IMR-90 (cell line): ENCODE measurements at regions not wholly inside any gene's neighbourhood (a gene's known extent, or its start where the extent isn't known, plus 50 kb on each side); places are given as distances from the start of the nearest gene placed in this dataset.

Source experiments
- ATAC-seq: fragments of 200-7000 bp; cut with Tn5 transposase; 2 replicates; pipeline ENCODE4 v1.9.1; 2020; ENCODE audit warnings: low read depth, mild to moderate bottlenecking, moderate library complexity
- BruUV-seq: library from RNA; stranded (reverse); fragments of 400-500 nt; replicated peaks from 2 replicates; lab custom pipeline; 2021; lab: Mats Ljungman, UMichigan
- CTCF ChIA-PET: fragments of 300-600 bp; formaldehyde crosslinking; extraction: SDS; loops from one replicate; lab custom pipeline; 2021; ENCODE audit warnings: antibody characterized with exemption; lab: Yijun Ruan, JAX
- POLR2A ChIA-PET: fragments of 300-600 bp; sonication (Branson Sonifier 250); formaldehyde crosslinking; loops from one replicate; lab custom pipeline; 2022; ENCODE audit warnings: antibody characterized with exemption; ENCODE audit not compliant: unreplicated experiment; lab: Charles Lee
- DNase-seq: peaks from one replicate; pipeline ENCODE4 v3.0.0; 2013
- H2AFZ ChIP-seq: replicated peaks from 2 replicates; pipeline ENCODE3; 2013; ENCODE audit warnings: low read length, mild to moderate bottlenecking; ENCODE audit not compliant: poor library complexity
- H2AK5ac ChIP-seq: 2 replicates; pipeline ENCODE4 v1.6.1; 2013; ENCODE audit warnings: low read depth, low read length, inconsistent platforms
- H2AK9ac ChIP-seq: replicated peaks from 2 replicates; pipeline ENCODE3; 2013; ENCODE audit warnings: mild to moderate bottlenecking, low read depth, low read length, moderate library complexity; ENCODE audit not compliant: poor library complexity
- H2BK120ac ChIP-seq: 2 replicates; pipeline ENCODE4 v1.6.1; 2013; ENCODE audit warnings: low read depth, low read length, inconsistent platforms
- H2BK15ac ChIP-seq: 3 replicates; pipeline ENCODE4 v1.6.1; 2013; ENCODE audit warnings: low read depth, low read length, inconsistent platforms
- H2BK20ac ChIP-seq: 2 replicates; pipeline ENCODE4 v1.6.1; 2013; ENCODE audit warnings: low read depth, mild to moderate bottlenecking, inconsistent platforms, low read length, moderate library complexity
- H2BK5ac ChIP-seq: 2 replicates; pipeline ENCODE4 v1.6.1; 2013; ENCODE audit warnings: mild to moderate bottlenecking, low read depth, low read length, inconsistent platforms; ENCODE audit not compliant: poor library complexity, severe bottlenecking
- H3K14ac ChIP-seq: replicated peaks from 2 replicates; pipeline ENCODE4 v1.6.1; 2013; ENCODE audit warnings: low read depth, low read length, inconsistent platforms
- H3K18ac ChIP-seq: 2 replicates; pipeline ENCODE4 v1.6.1; 2013; ENCODE audit warnings: low read depth, low read length, control low read depth
- H3K23ac ChIP-seq: 2 replicates; pipeline ENCODE4 v1.6.1; 2013; ENCODE audit warnings: low read depth, low read length, inconsistent platforms
- H3K27ac ChIP-seq: 2 replicates; pipeline ENCODE4 v1.5.1; 2013; ENCODE audit warnings: mild to moderate bottlenecking, control low read depth, low read length; ENCODE audit not compliant: insufficient read depth
- H3K27me3 ChIP-seq: 2 replicates; pipeline ENCODE4 v1.6.1; 2013; ENCODE audit warnings: low read length; ENCODE audit not compliant: control insufficient read depth, insufficient read depth
- H3K36me3 ChIP-seq: 2 replicates; pipeline ENCODE4 v1.6.1; 2013; ENCODE audit warnings: low read length, mixed read lengths; ENCODE audit not compliant: control insufficient read depth, insufficient read depth
- H3K4ac ChIP-seq: 2 replicates; pipeline ENCODE4 v1.6.1; 2013; ENCODE audit warnings: low read depth, low read length, inconsistent platforms
- H3K4me1 ChIP-seq: 2 replicates; pipeline ENCODE4 v1.6.1; 2013; ENCODE audit warnings: low read length, mixed read lengths; ENCODE audit not compliant: control insufficient read depth, insufficient read depth
- H3K4me2 ChIP-seq: 2 replicates; pipeline ENCODE4 v1.6.1; 2013; ENCODE audit warnings: low read depth, mild to moderate bottlenecking, control low read depth, low read length, moderate library complexity
- H3K4me3 ChIP-seq: 2 replicates; pipeline ENCODE4 v1.5.1; 2013; ENCODE audit warnings: low read depth, mild to moderate bottlenecking, control low read depth, low read length, moderate library complexity; ENCODE audit not compliant: insufficient read depth
- H3K56ac ChIP-seq: 2 replicates; pipeline ENCODE4 v1.6.1; 2013; ENCODE audit warnings: low read length, inconsistent platforms; ENCODE audit not compliant: insufficient read depth; ENCODE audit errors: extremely low read depth
- H3K79me1 ChIP-seq, 2 experiments: 2 replicates each; pipeline ENCODE4 v1.6.1; 2013; ENCODE audit warnings: low read length in 2 of 2, inconsistent platforms in 1 of 2, low read depth in 1 of 2
- H3K9ac ChIP-seq: 2 replicates; pipeline ENCODE4 v1.6.1; 2013; ENCODE audit warnings: low read depth, low read length, control low read depth
- H3K9me1 ChIP-seq: 2 replicates; pipeline ENCODE4 v1.6.1; 2013; ENCODE audit warnings: low read length, inconsistent platforms; ENCODE audit not compliant: insufficient read depth
- H3K9me3 ChIP-seq: 2 replicates; pipeline ENCODE4 v1.6.1; 2013; ENCODE audit warnings: low read length; ENCODE audit not compliant: control insufficient read depth, insufficient read depth
- H4K20me1 ChIP-seq: 2 replicates; pipeline ENCODE4 v1.6.1; 2013; ENCODE audit warnings: low read length, inconsistent platforms; ENCODE audit not compliant: insufficient read depth
- H4K5ac ChIP-seq: 2 replicates; pipeline ENCODE4 v1.6.1; 2013; ENCODE audit warnings: mild to moderate bottlenecking, low read depth, low read length, control low read depth
- H4K8ac ChIP-seq, 2 experiments: 2 replicates each; pipeline ENCODE4 v1.6.1; 2013; ENCODE audit warnings: low read depth in 2 of 2, low read length in 2 of 2, control low read depth in 1 of 2, inconsistent platforms in 1 of 2
- H4K91ac ChIP-seq: 2 replicates; pipeline ENCODE4 v1.6.1; 2013; ENCODE audit warnings: low read depth, low read length, inconsistent platforms; ENCODE audit not compliant: insufficient read depth
- BHLHE40 ChIP-seq: fragments of 150-350 bp; IDR thresholded peaks from 2 replicates; pipeline ENCODE4 v1.6.1; 2016; ENCODE audit warnings: mild to moderate bottlenecking, low read depth, low read length
- CEBPB ChIP-seq: IDR thresholded peaks from 2 replicates; pipeline ENCODE4 v1.6.1; 2012; ENCODE audit warnings: low read depth, low read length, improper control_type of control experiment
- CHD1 ChIP-seq: IDR thresholded peaks from 2 replicates; pipeline ENCODE4 v1.6.1; 2012; ENCODE audit warnings: low read depth, low read length, improper control_type of control experiment
- CTCF ChIP-seq: conservative IDR thresholded peaks from 2 replicates; pipeline ENCODE4 v1.5.1; 2012; ENCODE audit warnings: mild to moderate bottlenecking, low read depth, low read length, improper control_type of control experiment
- ELK1 ChIP-seq: fragments of 150-350 bp; IDR thresholded peaks from 2 replicates; pipeline ENCODE4 v1.6.1; 2016; ENCODE audit warnings: low read depth, mild to moderate bottlenecking, low read length, moderate library complexity, borderline replicate concordance
- FOS ChIP-seq: fragments of 150-350 bp; IDR thresholded peaks from 2 replicates; pipeline ENCODE4 v1.6.1; 2016; ENCODE audit warnings: low read depth, low read length
- MAFK ChIP-seq: IDR thresholded peaks from 2 replicates; pipeline ENCODE4 v1.6.1; 2012; ENCODE audit warnings: low read depth, low read length, improper control_type of control experiment
- MAZ ChIP-seq: IDR thresholded peaks from 2 replicates; pipeline ENCODE4 v1.6.1; 2012; ENCODE audit warnings: low read depth, mild to moderate bottlenecking, low read length, improper control_type of control experiment, moderate library complexity, borderline replicate concordance
- MXI1 ChIP-seq: IDR thresholded peaks from 2 replicates; pipeline ENCODE4 v1.6.1; 2012; ENCODE audit warnings: low read depth, mild to moderate bottlenecking, low read length, moderate library complexity, borderline replicate concordance
- NFE2L2 ChIP-seq: fragments of 150-350 bp; IDR thresholded peaks from 2 replicates; pipeline ENCODE4 v1.6.1; 2016; ENCODE audit warnings: low read depth, mild to moderate bottlenecking, low read length
- POLR2A ChIP-seq: IDR thresholded peaks from 2 replicates; pipeline ENCODE4 v1.6.1; 2012; ENCODE audit warnings: mild to moderate bottlenecking, low read depth, low read length
- RAD21 ChIP-seq: IDR thresholded peaks from 2 replicates; pipeline ENCODE4 v1.6.1; 2012; ENCODE audit warnings: low read length, improper control_type of control experiment
- RCOR1 ChIP-seq: IDR thresholded peaks from 2 replicates; pipeline ENCODE4 v1.6.1; 2012; ENCODE audit warnings: mild to moderate bottlenecking, low read length, improper control_type of control experiment; ENCODE audit not compliant: insufficient replicate concordance
- RFX5 ChIP-seq: IDR thresholded peaks from 2 replicates; pipeline ENCODE4 v1.8.0; 2012; ENCODE audit warnings: low read depth, mild to moderate bottlenecking, low read length, moderate library complexity
- SMC3 ChIP-seq: fragments of 150-350 bp; IDR thresholded peaks from 2 replicates; pipeline ENCODE4 v1.6.1; 2016; ENCODE audit warnings: low read depth, mild to moderate bottlenecking, antibody characterized with exemption, low read length, moderate library complexity
- USF2 ChIP-seq: fragments of 150-350 bp; IDR thresholded peaks from 2 replicates; pipeline ENCODE4 v1.6.1; 2017; ENCODE audit warnings: mild to moderate bottlenecking, antibody characterized with exemption, low read length, low read depth
- WGBS, 2 experiments: methylation state at CpG; one replicate each; pipeline versions ENCODE4 v1.1.5 to v1.1.7; 2013; ENCODE audit warnings: missing lambda C conversion rate in 2 of 2; ENCODE audit not compliant: insufficient read length in 1 of 2; ENCODE audit errors: extremely low coverage in 2 of 2; 5-methylcytosine and 5-hydroxymethylcytosine counted together
- dilution Hi-C: fragments of 300-500 bp; cut with HindIII; formaldehyde crosslinking; loops from one replicate; pipeline ENCODE4 v1.14.3; 2018; ENCODE audit warnings: low sequenced_read_pairs; ENCODE audit not compliant: unreplicated experiment
- in situ Hi-C: fragments of 300-500 bp; cut with MboI; formaldehyde crosslinking; loops from 3 replicates; pipeline ENCODE4 v1.14.3; 2019; ENCODE audit warnings: low sequenced_read_pairs, inconsistent platforms, mixed read lengths
- intact Hi-C: fragments of 100-400 bp; cut with micrococcal nuclease; formaldehyde crosslinking; loops from 2 replicates; pipeline ENCODE4 v1.10.0; 2022

GRCh38 chr18:78717051-78717765 lies 262.4 kb upstream of the SALL3 start:
- no peak overlapping the region for H2BK20ac ChIP-seq
- no peak overlapping the region for H2BK5ac ChIP-seq
- 88% methylated on average over 25 of the region's 37 CpGs; no CpG with 5 or more reads in 1 of the 2 experiments for WGBS, 2 experiments
- peaks cover 59% of the 10 kb centered on the region for H3K9me3 ChIP-seq
- H4K8ac ChIP-seq = no peak overlapping the region
- no peaks in the 10 kb centered on the region for H3K4me1 ChIP-seq
- no peak overlapping the region for H3K18ac ChIP-seq
- dilution Hi-C loops = no loop called here
- H4K20me1 ChIP-seq = no peaks in the 10 kb centered on the region
- H3K4me3 ChIP-seq = no peak overlapping the region
- no peak overlapping the region for H3K14ac ChIP-seq
- H2AK5ac ChIP-seq = no peak overlapping the region
- intact Hi-C loops = no loop called here
- no peak overlapping the region for H2BK120ac ChIP-seq
- no peaks in the 10 kb centered on the region for H3K9me1 ChIP-seq
- no peak overlapping the region for H4K91ac ChIP-seq
- no peak overlapping the region for H3K9ac ChIP-seq
- no peaks in the 10 kb centered on the region for H3K27me3 ChIP-seq
- no peak overlapping the region for H4K5ac ChIP-seq
- no peak overlapping the region for H2AK9ac ChIP-seq
- H3K23ac ChIP-seq = no peak overlapping the region
- ChIA-PET CTCF (no interaction called here), POLR2A (no interaction called here)
- no peak for TF ChIP-seq FOS
- no peak for TF ChIP-seq RCOR1
- TF ChIP-seq MXI1 = no peak
- no peak for TF ChIP-seq BHLHE40
- no peak for TF ChIP-seq RAD21
- TF ChIP-seq CHD1 = no peak
- TF ChIP-seq MAFK = no peak
- no peak for TF ChIP-seq SMC3
- no peak for TF ChIP-seq USF2
- TF ChIP-seq RFX5 = no peak
- no peak for TF ChIP-seq NFE2L2
- TF ChIP-seq CEBPB = no peak
- no peak for TF ChIP-seq POLR2A
- TF ChIP-seq CTCF = no peak
- TF ChIP-seq MAZ = no peak
- TF ChIP-seq ELK1 = no peak
- no peak overlapping the region for H3K4me2 ChIP-seq
- H2AFZ ChIP-seq = no peak overlapping the region
- no peaks in the 10 kb centered on the region for H3K79me1 ChIP-seq
- BruUV-seq = no TSS peak
- in situ Hi-C loops = no loop called here
- H3K36me3 ChIP-seq = no peaks in the 10 kb centered on the region
- H2BK15ac ChIP-seq = no peak overlapping the region
- no peak overlapping the region for H3K27ac ChIP-seq
- no peak for DNase-seq
- no peak overlapping the region for H3K4ac ChIP-seq
- no peak for ATAC-seq
- no peak overlapping the region for H3K56ac ChIP-seq
